HepG2 (cell line): ENCODE measurements at regions not wholly inside any gene's neighbourhood (a gene's known extent, or its start where the extent isn't known, plus 50 kb on each side); places are given as distances from the start of the nearest gene placed in this dataset.

Experiments used
- ATAC-seq: fragments of 200-7000 bp; cut with Tn5 transposase; 3 replicates; pipeline ENCODE4 v1.9.1; 2020; ENCODE audit warnings: mild to moderate bottlenecking, moderate library complexity
- BruUV-seq: library from RNA; stranded (reverse); fragments of 400-500 nt; replicated peaks from 2 replicates; lab custom pipeline; 2021; lab: Mats Ljungman, UMichigan
- CTCF ChIA-PET: fragments of 300-600 bp; formaldehyde crosslinking; extraction: SDS; loops from one replicate; lab custom pipeline; 2021; ENCODE audit warnings: low total read pairs, inconsistent platforms, low intra/inter-chr PET ratio; lab: Yijun Ruan, JAX
- POLR2A ChIA-PET: fragments of 350-600 bp; sonication (Branson Sonifier 250); formaldehyde crosslinking; loops from one replicate; lab custom pipeline; 2020; ENCODE audit warnings: antibody characterized with exemption, inconsistent platforms; lab: Yijun Ruan, JAX
- DNase-seq: peaks from one replicate; pipeline ENCODE4 v3.0.0-alpha.2; 2015; ENCODE audit warnings: low spot score
- FAIRE-seq: peaks from 3 replicates; lab custom pipeline; 2011; peaks lifted over from hg19 to GRCh38; lab: Jason Lieb, UNC
- H2AFZ ChIP-seq: one replicate; pipeline ENCODE4 v1.6.1; 2011; ENCODE audit warnings: low read length, inconsistent platforms
- H3K27ac ChIP-seq: fragments of 300-600 bp; 3 replicates; pipeline ENCODE4 v1.8.0; 2011; ENCODE audit warnings: mixed run types, mild to moderate bottlenecking, mixed read lengths, low read length, inconsistent platforms; ENCODE audit not compliant: insufficient read depth; ENCODE audit errors: extremely low read length
- H3K27me3 ChIP-seq, 2 experiments: fragments of 200-600 bp in 1 of 2; 2 replicates in 1 of 2; 3 replicates in 1 of 2; pipeline versions ENCODE4 v1.6.0 to v1.8.0; 2011; ENCODE audit warnings: low read length in 2 of 2, mild to moderate bottlenecking in 2 of 2, moderate library complexity in 2 of 2, inconsistent platforms in 1 of 2; ENCODE audit not compliant: insufficient read depth in 2 of 2, control insufficient read depth in 1 of 2
- H3K36me3 ChIP-seq, 2 experiments: fragments of 200-600 bp in 1 of 2; replicated peaks in 1 of 2; 2 replicates in 1 of 2; 3 replicates in 1 of 2; pipeline versions ENCODE4 v1.5.1 to v1.8.0; 2011; ENCODE audit warnings: low read length in 2 of 2, inconsistent platforms in 1 of 2; ENCODE audit not compliant: insufficient read depth in 2 of 2, control insufficient read depth in 1 of 2
- H3K4me1 ChIP-seq: 2 replicates; pipeline ENCODE4 v1.5.1; 2012; ENCODE audit warnings: low read length, inconsistent platforms; ENCODE audit not compliant: insufficient read depth
- H3K4me2 ChIP-seq: 2 replicates; pipeline ENCODE4 v1.6.0; 2011; ENCODE audit warnings: low read depth, low read length, inconsistent platforms
- H3K4me3 ChIP-seq, 3 experiments: fragments of 200-600 bp in 1 of 3; sonication (generic), shearing (Covaris generic) in 1 of 3; replicated peaks in 1 of 3; 2 replicates each; pipeline ENCODE4 v1.5.1; 2011 to 2016; ENCODE audit warnings: low read length in 3 of 3, inconsistent platforms in 2 of 3, low read depth in 2 of 3, mild to moderate bottlenecking in 2 of 3, control low read depth in 1 of 3, mixed read lengths in 1 of 3; ENCODE audit not compliant: insufficient read depth in 1 of 3
- H3K79me2 ChIP-seq: one replicate; pipeline ENCODE4 v1.6.1; 2011; ENCODE audit warnings: low read length, inconsistent platforms; ENCODE audit not compliant: insufficient read depth
- H3K9ac ChIP-seq: 2 replicates; pipeline ENCODE4 v1.6.0; 2011; ENCODE audit warnings: mild to moderate bottlenecking, low read depth, low read length, inconsistent platforms; ENCODE audit not compliant: insufficient read depth
- H3K9me3 ChIP-seq: 2 replicates; pipeline ENCODE4 v1.5.1; 2012; ENCODE audit warnings: mild to moderate bottlenecking, low read length
- H4K20me1 ChIP-seq: 2 replicates; pipeline ENCODE4 v1.6.0; 2011; ENCODE audit warnings: inconsistent platforms, mild to moderate bottlenecking, low read length, moderate library complexity; ENCODE audit not compliant: insufficient read depth
- E2F5 ChIP-seq: sonication (generic); formaldehyde crosslinking; conservative IDR thresholded peaks from 2 replicates; pipeline ENCODE4 v1.4.0; 2020; ENCODE audit warnings: missing genetic modification reagents
- HNF4A ChIP-seq: sonication (generic); formaldehyde crosslinking; IDR thresholded peaks from 2 replicates; pipeline ENCODE4 v1.4.0; 2020; ENCODE audit warnings: missing genetic modification reagents
- LBX2 ChIP-seq: sonication (generic); formaldehyde crosslinking; IDR thresholded peaks from 2 replicates; pipeline ENCODE4 v1.5.0; 2020; ENCODE audit warnings: missing genetic modification reagents, mild to moderate bottlenecking, borderline replicate concordance
- NFYB ChIP-seq: sonication (generic); formaldehyde crosslinking; IDR thresholded peaks from 2 replicates; pipeline ENCODE4 v1.4.0; 2020; ENCODE audit warnings: missing genetic modification reagents
- RORA ChIP-seq: sonication (generic); formaldehyde crosslinking; IDR thresholded peaks from 2 replicates; pipeline ENCODE4 v1.5.0; 2020; ENCODE audit warnings: mild to moderate bottlenecking, missing genetic modification reagents, moderate library complexity
- TEAD2 ChIP-seq: sonication (generic); formaldehyde crosslinking; IDR thresholded peaks from 2 replicates; pipeline ENCODE4 v1.9.0; 2021; ENCODE audit warnings: missing genetic modification reagents
- ZFAT ChIP-seq: sonication (generic); formaldehyde crosslinking; conservative IDR thresholded peaks from 2 replicates; pipeline ENCODE4 v1.8.1; 2023; ENCODE audit warnings: missing genetic modification reagents, inconsistent platforms
- ZNF251 ChIP-seq: sonication (generic); formaldehyde crosslinking; IDR thresholded peaks from 2 replicates; pipeline ENCODE4 v1.9.0; 2021; ENCODE audit warnings: mild to moderate bottlenecking, missing genetic modification reagents
- ZNF879 ChIP-seq: sonication (generic); formaldehyde crosslinking; IDR thresholded peaks from 2 replicates; pipeline ENCODE4 v1.8.1; 2023; ENCODE audit warnings: missing genetic modification reagents
- ZSCAN30 ChIP-seq: sonication (generic); formaldehyde crosslinking; IDR thresholded peaks from 2 replicates; pipeline ENCODE4 v1.5.0; 2020; ENCODE audit warnings: mild to moderate bottlenecking, missing genetic modification reagents
- WGBS: methylation state at CpG from one replicate; pipeline ENCODE4 v1.1.6; 2017; ENCODE audit warnings: low lambda C conversion rate; 5-methylcytosine and 5-hydroxymethylcytosine counted together
- in situ Hi-C: cut with HindIII; loops from 2 replicates; pipeline ENCODE4 v1.10.0; 2017; ENCODE audit warnings: low pct_unique_long_range_greater_than_20kb; ENCODE audit not compliant: extremely low pct_ligation_motif_present
- intact Hi-C: fragments of 100-400 bp; cut with micrococcal nuclease; formaldehyde crosslinking; loops from one replicate; pipeline ENCODE4 v1.10.0; 2022; ENCODE audit not compliant: unreplicated experiment
- TF ChIP-seq, protein P1 (sequence below): sonication (generic); formaldehyde crosslinking; IDR thresholded peaks from 2 replicates; pipeline ENCODE4 v1.4.0; 2020; ENCODE audit warnings: missing genetic modification reagents
- TF ChIP-seq, protein P2 (sequence below): sonication (generic); formaldehyde crosslinking; IDR thresholded peaks from 2 replicates; pipeline ENCODE4 v1.5.1; 2020; ENCODE audit warnings: mild to moderate bottlenecking, moderate library complexity, missing genetic modification reagents
- TF ChIP-seq, protein P3 (sequence below): sonication (generic); formaldehyde crosslinking; IDR thresholded peaks from 2 replicates; pipeline ENCODE4 v1.5.0; 2020; ENCODE audit warnings: mild to moderate bottlenecking, missing genetic modification reagents
- TF ChIP-seq, protein P4 (sequence below): sonication (generic); formaldehyde crosslinking; IDR thresholded peaks from 2 replicates; pipeline ENCODE4 v1.5.1; 2020; ENCODE audit warnings: mild to moderate bottlenecking, missing genetic modification reagents, borderline replicate concordance
- TF ChIP-seq, protein P5 (sequence below): sonication (generic); formaldehyde crosslinking; IDR thresholded peaks from 2 replicates; pipeline ENCODE4 v1.4.0; 2020; ENCODE audit warnings: missing genetic modification reagents

DNA sequence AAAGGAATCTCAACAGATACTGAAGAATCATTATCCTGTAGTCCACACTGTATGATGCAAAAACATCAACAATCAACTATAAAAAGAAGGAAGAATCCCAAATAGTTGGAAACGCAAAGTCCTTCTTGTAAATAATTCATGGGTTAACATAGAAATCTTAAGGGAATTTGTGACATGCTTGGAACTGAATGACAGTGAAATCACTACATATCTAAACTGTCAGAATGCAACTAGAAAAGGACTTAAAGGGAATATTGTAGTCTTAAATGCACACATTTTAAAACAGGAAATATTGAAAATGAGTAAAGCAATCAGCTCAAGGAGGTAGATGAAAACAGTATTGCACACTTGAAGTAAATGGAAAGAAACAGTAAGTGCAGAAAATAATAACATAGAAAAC is 147.6 kb upstream of the MPPED2 start:
- Histone ChIP-seq H3K27me3 (no peaks in the 10 kb centered on the region), H3K4me1 (no peaks in the 10 kb centered on the region), H4K20me1 (no peaks in the 10 kb centered on the region), H3K27ac (no peak overlapping the region), H3K79me2 (no peaks in the 10 kb centered on the region), H3K9ac (no peak overlapping the region), H3K36me3 (no peaks in the 10 kb centered on the region), H3K4me3 (no peak overlapping the region), H3K4me2 (no peak overlapping the region), H3K9me3 (no peaks in the 10 kb centered on the region), H2AFZ (no peak overlapping the region)
- ChIA-PET CTCF (no interaction called here), POLR2A (no interaction called here)
- ATAC-seq (no peak), DNase-seq (no peak), FAIRE-seq (no peak)
- WGBS: 0% methylated on average over 1 of the region's 1 CpG
- intact Hi-C loops (no loop called here), in situ Hi-C loops (no loop called here)
- no TSS peak for BruUV-seq
- TF ChIP-seq E2F5 (CRISPR knock-in tag) (no peak), ZNF251 (CRISPR knock-in tag) (no peak), LBX2 (CRISPR knock-in tag) (no peak), ZSCAN30 (CRISPR knock-in tag) (no peak), NFYB (CRISPR knock-in tag) (no peak), HNF4A (CRISPR knock-in tag) (no peak), ZNF879 (CRISPR knock-in tag) (no peak), TEAD2 (CRISPR knock-in tag) (no peak), ZFAT (CRISPR knock-in tag) (no peak), RORA (no peak)
- TF ChIP-seq, protein P1, sequence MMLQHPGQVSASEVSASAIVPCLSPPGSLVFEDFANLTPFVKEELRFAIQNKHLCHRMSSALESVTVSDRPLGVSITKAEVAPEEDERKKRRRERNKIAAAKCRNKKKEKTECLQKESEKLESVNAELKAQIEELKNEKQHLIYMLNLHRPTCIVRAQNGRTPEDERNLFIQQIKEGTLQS (CRISPR knock-in tag): no peak
- TF ChIP-seq, protein P2, sequence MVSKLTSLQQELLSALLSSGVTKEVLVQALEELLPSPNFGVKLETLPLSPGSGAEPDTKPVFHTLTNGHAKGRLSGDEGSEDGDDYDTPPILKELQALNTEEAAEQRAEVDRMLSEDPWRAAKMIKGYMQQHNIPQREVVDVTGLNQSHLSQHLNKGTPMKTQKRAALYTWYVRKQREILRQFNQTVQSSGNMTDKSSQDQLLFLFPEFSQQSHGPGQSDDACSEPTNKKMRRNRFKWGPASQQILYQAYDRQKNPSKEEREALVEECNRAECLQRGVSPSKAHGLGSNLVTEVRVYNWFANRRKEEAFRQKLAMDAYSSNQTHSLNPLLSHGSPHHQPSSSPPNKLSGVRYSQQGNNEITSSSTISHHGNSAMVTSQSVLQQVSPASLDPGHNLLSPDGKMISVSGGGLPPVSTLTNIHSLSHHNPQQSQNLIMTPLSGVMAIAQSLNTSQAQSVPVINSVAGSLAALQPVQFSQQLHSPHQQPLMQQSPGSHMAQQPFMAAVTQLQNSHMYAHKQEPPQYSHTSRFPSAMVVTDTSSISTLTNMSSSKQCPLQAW (CRISPR knock-in tag): no peak
- TF ChIP-seq, protein P3, sequence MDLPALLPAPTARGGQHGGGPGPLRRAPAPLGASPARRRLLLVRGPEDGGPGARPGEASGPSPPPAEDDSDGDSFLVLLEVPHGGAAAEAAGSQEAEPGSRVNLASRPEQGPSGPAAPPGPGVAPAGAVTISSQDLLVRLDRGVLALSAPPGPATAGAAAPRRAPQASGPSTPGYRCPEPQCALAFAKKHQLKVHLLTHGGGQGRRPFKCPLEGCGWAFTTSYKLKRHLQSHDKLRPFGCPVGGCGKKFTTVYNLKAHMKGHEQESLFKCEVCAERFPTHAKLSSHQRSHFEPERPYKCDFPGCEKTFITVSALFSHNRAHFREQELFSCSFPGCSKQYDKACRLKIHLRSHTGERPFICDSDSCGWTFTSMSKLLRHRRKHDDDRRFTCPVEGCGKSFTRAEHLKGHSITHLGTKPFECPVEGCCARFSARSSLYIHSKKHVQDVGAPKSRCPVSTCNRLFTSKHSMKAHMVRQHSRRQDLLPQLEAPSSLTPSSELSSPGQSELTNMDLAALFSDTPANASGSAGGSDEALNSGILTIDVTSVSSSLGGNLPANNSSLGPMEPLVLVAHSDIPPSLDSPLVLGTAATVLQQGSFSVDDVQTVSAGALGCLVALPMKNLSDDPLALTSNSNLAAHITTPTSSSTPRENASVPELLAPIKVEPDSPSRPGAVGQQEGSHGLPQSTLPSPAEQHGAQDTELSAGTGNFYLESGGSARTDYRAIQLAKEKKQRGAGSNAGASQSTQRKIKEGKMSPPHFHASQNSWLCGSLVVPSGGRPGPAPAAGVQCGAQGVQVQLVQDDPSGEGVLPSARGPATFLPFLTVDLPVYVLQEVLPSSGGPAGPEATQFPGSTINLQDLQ (CRISPR knock-in tag): no peak
- TF ChIP-seq, protein P4, sequence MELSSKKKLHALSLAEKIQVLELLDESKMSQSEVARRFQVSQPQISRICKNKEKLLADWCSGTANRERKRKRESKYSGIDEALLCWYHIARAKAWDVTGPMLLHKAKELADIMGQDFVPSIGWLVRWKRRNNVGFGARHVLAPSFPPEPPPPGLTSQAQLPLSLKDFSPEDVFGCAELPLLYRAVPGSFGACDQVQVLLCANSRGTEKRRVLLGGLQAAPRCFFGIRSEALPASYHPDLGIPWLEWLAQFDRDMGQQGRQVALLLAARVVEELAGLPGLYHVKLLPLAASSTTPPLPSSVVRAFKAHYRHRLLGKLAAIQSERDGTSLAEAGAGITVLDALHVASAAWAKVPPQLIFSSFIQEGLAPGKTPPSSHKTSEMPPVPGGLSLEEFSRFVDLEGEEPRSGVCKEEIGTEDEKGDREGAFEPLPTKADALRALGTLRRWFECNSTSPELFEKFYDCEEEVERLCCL (CRISPR knock-in tag): no peak
- TF ChIP-seq, protein P5, sequence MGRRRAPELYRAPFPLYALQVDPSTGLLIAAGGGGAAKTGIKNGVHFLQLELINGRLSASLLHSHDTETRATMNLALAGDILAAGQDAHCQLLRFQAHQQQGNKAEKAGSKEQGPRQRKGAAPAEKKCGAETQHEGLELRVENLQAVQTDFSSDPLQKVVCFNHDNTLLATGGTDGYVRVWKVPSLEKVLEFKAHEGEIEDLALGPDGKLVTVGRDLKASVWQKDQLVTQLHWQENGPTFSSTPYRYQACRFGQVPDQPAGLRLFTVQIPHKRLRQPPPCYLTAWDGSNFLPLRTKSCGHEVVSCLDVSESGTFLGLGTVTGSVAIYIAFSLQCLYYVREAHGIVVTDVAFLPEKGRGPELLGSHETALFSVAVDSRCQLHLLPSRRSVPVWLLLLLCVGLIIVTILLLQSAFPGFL: no peak
